ENCODE measurements at regions not wholly inside any gene's neighbourhood (a gene's known extent, or its start where the extent isn't known, plus 50 kb on each side); places are given as distances from the start of the nearest gene placed in this dataset.
"Not testable (repeated sequence)": the region's sequence is repeated elsewhere in the genome, so short reads cannot be mapped to it uniquely, and the experiment has no call there.

GRCh38 chr10:94123258-94123995 is 129.7 kb downstream of the PLCE1 start:
- no peaks in the 10 kb centered on the region for H3K36me3 ChIP-seq
- no peak overlapping the region for H3K4me3 ChIP-seq
- H3K9me3 ChIP-seq, result no peaks in the 10 kb centered on the region
- WGBS, result 58% methylated on average over 9 of the region's 9 CpGs
- H3K27me3 ChIP-seq, result no peaks in the 10 kb centered on the region
- no peak overlapping the region for H3K27ac ChIP-seq
- TF ChIP-seq POLR2A (IDR thresholded peaks at IDR 0.05) (no peak), POLR2AphosphoS5 (IDR thresholded peaks at IDR 0.05) (no peak), EP300 (IDR thresholded peaks at IDR 0.05) (no peak), CTCF (IDR thresholded peaks at IDR 0.05) (no peak)
- no peak for DNase-seq (ENCODE audit: low spot score in 2 of 2)
- H3K4me1 ChIP-seq, result no peaks in the 10 kb centered on the region

GRCh38 chr10:94124147-94124546 is 130.4 kb downstream of the PLCE1 start:
- not testable (repeated sequence) for H3K4me1 ChIP-seq; H3K4me3 ChIP-seq; H3K36me3 ChIP-seq; DNase-seq (ENCODE audit: low spot score in 2 of 2); H3K9me3 ChIP-seq; H3K27ac ChIP-seq; H3K27me3 ChIP-seq
- 80% methylated on average over 2 of the region's 2 CpGs for WGBS

GRCh38 chr10:94125268-94125667 is 131.5 kb downstream of the PLCE1 start:
- 87% methylated on average over 8 of the region's 8 CpGs for WGBS

GRCh38 chr10:94125856-94126255 is 132.1 kb downstream of the PLCE1 start:
- no peak for DNase-seq (ENCODE audit: low spot score in 2 of 2)
- no peaks in the 10 kb centered on the region for H3K4me1 ChIP-seq
- TF ChIP-seq CTCF (IDR thresholded peaks at IDR 0.05) (no peak), POLR2AphosphoS5 (IDR thresholded peaks at IDR 0.05) (no peak)
- no peaks in the 10 kb centered on the region for H3K27me3 ChIP-seq
- no peak overlapping the region for H3K4me3 ChIP-seq
- no peak overlapping the region for H3K27ac ChIP-seq
- no peaks in the 10 kb centered on the region for H3K9me3 ChIP-seq
- H3K36me3 ChIP-seq, result no peaks in the 10 kb centered on the region

More at GRCh38 chr10:94125268-94125667, 131.5 kb downstream of the PLCE1 start:
- not testable (repeated sequence) for H3K27me3 ChIP-seq; DNase-seq (ENCODE audit: low spot score in 2 of 2); H3K36me3 ChIP-seq; H3K4me1 ChIP-seq; H3K9me3 ChIP-seq; H3K27ac ChIP-seq; H3K4me3 ChIP-seq

- no peak overlapping the region for H3K4me3 ChIP-seq
- DNase-seq (ENCODE audit: low spot score in 2 of 2), result no peak
- H3K27ac ChIP-seq, result no peak overlapping the region
- TF ChIP-seq EP300 (IDR thresholded peaks at IDR 0.05), result no peak
- no peaks in the 10 kb centered on the region for H3K4me1 ChIP-seq
- H3K36me3 ChIP-seq, result no peaks in the 10 kb centered on the region
- 79% methylated on average over 2 of the region's 2 CpGs for WGBS
- H3K9me3 ChIP-seq, result no peaks in the 10 kb centered on the region
- no peaks in the 10 kb centered on the region for H3K27me3 ChIP-seq
Observed at GRCh38 chr10:94129393-94130130, 135.8 kb downstream of the PLCE1 start.

GRCh38 chr10:94131885-94132284 is 138.2 kb downstream of the PLCE1 start:
- H3K4me3 ChIP-seq, result no peak overlapping the region
- TF ChIP-seq POLR2AphosphoS5 (IDR thresholded peaks at IDR 0.05) (no peak), POLR2A (IDR thresholded peaks at IDR 0.05) (no peak), CTCF (IDR thresholded peaks at IDR 0.05) (no peak), EP300 (IDR thresholded peaks at IDR 0.05) (no peak)
- no peaks in the 10 kb centered on the region for H3K36me3 ChIP-seq
- no peaks in the 10 kb centered on the region for H3K4me1 ChIP-seq
- no peaks in the 10 kb centered on the region for H3K27me3 ChIP-seq
- H3K27ac ChIP-seq, result no peak overlapping the region
- 57% methylated on average over 3 of the region's 3 CpGs for WGBS
- DNase-seq (ENCODE audit: low spot score in 2 of 2), result no peak
- H3K9me3 ChIP-seq, result no peaks in the 10 kb centered on the region
